HG02884 (cell line): ENCODE measurements at regions not wholly inside any gene's neighbourhood (a gene's known extent, or its start where the extent isn't known, plus 50 kb on each side); places are given as distances from the start of the nearest gene placed in this dataset.
"Not testable (repeated sequence)": the region's sequence is repeated elsewhere in the genome, so short reads cannot be mapped to it uniquely, and the experiment has no call there.

Source experiments
- ATAC-seq: cut with Tn5 transposase; IDR thresholded peaks from one replicate; pipeline ENCODE4 v1.9.1; 2021; ENCODE audit warnings: mild to moderate bottlenecking, moderate library complexity; ENCODE audit not compliant: unreplicated experiment

DNA sequence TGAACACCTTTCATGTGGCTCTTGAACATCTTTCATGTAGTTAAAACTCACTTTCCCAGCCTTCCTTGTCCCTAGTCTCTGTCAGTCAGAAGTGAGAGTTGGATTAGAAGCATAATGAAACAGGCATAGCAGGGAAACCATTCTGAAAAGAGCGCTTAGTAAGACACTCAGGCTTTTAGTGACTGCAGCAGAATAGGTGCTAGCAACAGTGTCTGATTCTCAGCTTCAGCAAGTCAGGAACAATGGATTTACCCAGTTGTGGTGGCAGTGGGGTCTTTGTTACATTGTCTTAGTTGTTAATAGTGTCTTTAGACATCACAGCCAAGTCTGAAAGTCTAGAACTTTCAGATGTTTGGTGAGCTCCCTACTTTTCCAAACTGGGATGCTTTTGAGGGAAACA, 177.1 kb upstream of the PCDH7 start:
- no peak for ATAC-seq

DNA sequence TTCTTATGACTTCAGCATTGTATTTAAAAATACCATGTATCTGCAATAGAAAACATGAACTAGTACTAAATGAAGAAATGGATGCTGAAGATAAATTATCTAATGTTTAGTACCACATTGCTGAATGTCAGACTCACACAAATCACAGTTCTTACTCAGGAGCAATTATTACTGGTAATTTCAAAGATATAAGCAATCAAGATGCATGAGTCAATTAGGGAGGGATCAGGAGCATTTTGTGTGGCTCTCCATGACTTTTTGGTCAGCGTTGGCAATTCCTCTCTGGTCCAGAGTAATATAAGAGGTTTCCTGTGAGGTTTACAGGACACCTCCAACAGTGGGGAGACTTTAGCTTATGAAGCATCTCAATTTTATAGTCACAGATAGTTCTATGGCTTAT, 167.0 kb upstream of the PCDH7 start:
- no peak for ATAC-seq

DNA sequence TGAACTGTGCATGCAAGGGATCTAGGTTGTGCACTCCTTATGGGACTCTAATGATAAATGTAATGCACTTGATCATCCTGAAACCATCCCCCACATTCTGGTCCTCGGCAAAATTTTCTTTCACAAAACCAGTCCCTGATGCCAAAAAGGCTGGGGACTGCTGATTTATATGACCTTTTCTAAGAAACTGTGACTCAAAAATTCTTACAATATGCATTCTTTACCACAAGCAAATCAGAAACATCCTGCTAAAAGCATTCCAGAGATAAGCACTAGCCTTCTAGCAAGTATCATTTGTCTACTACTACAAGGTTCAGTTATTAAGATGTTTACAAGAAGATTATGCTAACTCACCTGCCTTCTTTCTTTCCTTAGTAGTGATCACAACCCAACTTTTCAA, 166.5 kb upstream of the PCDH7 start:
- ATAC-seq = no peak

DNA sequence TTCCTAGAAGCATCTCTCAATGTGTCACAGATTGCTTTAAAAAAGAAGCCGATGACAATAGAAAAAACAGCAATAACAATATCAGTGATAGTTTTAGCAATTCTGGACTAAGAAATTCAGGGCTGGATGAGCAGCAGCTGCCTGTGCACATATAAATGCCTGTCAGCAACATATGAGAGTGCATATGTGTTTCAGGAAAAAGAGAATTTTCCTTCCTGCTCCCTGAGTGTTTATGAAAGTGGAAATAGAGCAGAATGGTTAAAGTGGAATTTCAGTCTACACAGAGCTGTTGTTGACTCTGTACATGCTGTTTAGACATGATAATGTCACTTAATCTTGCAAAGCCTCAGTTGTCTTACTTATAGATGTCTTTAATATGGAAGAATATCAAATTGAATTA, 164.4 kb upstream of the PCDH7 start:
- ATAC-seq = no peak

DNA sequence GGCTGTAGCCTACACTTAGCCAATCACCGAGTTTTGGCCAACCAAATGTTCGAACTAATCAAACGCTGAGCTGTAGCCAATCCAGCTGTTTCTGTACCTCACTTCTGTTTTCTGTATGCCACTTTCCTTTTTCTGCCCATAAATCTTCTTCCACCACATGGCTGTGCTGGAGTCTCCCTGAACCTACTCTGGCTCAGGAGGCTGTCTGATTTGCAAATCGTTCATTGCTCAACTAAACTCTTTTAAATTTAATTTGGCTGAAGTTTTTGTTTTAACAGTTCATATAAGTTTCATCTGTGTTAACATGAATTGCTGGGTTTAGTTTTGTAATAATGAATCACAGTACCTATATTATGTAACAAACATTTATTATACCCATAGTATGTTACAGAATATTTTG, 160.7 kb upstream of the PCDH7 start:
- no peak for ATAC-seq

DNA sequence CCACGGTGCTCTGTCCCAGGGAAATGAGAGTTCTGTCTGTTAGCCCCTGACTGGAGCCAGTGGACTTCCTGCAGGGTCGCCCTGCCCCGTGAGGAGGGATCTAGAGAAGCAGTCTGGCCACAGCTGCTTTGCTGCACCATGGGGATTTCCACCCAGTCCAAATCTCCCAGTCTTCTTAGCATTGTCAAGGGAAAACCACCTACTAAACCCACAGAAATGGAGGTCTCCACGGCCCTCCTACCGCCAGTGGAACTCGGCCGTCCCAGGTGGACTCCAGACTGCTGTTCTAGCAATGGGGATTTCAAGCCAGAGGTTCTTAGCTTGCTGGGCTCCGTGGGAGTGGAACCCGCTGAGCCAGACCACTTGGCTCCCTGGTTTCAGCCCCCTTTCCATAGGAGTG, 133.3 kb upstream of the PCDH7 start:
- no peak for ATAC-seq

DNA sequence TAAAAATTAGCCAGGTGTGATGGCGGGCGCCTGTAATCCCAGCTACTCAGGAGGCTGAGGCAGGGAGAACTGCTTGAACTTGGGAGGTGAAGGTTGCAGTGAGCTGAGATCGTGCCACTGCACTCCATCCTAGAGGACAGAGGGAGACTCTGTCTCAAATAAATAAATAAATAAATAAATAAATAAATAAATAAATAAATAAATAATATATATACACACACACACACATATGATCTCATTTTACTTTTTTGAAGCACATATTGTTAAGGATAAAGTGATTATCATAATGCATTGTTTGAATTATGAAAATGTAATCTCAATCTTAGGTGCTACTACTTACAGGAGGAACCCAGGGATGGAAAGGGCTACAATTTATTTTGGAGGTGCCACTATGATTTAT, 130.5 kb upstream of the PCDH7 start:
- ATAC-seq = not testable (repeated sequence)

DNA sequence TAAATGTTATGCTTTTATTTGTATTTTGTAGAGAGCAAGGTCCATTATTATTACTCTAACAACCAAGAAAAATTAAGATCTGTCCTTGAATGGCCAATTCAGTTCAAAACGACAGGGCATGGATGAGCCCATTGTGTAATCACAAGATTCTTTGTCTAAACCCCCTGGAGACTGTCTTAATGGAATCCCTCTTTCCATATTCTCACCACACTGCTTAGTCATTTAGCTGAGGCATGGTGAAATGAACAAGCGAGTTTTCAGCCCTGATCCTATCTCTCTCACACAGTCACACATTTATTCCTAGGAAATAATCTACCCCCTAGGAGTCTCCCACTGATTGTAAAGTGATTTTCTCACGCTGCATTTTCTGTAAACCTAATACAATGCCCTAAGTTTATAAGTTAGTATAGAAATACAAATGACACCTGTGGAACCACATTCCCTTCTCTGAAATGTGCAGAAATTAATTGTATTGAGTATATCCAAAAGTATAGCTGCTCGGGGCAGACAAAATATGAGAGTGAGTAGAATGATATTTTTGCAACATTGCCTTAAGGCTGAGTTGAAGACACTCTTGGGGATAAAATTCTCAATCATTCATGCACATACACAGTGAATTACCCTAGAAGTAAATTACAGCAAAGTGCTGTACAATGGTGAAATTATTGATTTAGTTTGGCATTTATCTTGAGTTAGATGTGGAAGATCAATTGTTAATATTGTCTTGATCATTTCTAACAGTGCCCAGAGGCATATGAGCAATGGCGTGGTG, 119.7 kb upstream of the PCDH7 start:
- ATAC-seq = no peak

DNA sequence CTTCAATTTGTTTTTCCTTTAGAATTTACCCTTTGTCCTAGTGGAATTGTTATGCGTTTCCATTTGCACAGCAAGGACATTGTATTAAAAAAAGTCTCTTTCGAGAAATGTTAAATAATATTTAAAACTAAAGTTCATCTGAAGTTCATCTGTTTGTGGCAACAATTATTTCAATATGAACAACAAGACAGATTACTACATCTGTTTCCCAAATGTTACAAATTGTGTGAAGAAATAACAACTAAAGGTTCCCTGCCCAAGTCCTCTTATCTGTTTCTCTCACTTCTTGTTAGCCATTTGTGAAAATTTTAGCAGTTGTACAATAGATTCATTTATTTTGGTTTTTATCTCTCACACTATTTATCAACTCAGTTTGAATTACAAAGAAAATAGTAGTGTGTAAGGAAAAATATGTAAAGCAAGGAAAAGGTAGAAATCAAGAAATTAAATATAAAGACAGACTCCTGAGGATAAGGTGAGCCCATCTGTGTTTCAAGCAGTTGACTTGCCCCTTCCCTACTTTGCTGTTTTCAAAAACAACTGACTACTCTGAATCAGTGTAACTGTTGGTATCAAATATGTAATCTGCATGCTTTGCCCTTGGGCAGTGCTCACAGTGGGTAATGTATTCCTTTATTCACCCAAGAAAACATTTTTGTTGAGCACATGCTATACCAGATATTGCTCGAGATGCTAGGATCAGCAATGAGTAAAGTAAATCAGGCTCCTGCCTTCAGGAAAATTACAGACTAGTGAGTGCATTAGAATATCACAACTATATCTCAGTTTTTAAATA, 118.9 kb upstream of the PCDH7 start:
- no peak for ATAC-seq

DNA sequence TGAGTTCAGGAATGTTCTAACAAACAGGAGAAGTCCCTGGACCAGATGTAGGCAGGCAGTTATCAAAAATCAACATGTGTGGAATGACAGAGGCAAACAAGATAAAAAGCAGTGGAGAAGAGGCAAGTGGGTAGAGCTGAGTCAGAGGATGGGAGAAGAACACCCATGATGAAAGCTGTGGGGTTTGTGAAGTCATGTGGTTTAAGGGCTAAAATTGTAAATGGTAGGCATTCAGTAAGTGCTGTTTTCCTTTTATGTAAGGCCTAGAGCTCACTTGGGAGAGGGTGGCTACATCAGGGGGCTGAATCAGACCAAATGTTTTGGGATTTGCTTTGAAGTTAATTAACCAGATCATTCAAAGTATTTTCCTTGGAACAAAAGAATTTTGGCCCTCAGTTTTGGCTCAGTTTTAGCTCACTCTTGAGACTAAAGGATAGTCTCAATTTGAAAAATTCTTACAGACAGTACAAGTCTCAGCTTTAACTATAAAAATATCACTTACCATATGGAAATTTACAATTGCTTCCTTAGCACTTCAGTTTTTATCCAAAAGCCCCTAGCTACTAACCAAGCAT, 114.5 kb upstream of the PCDH7 start:
- no peak for ATAC-seq

DNA sequence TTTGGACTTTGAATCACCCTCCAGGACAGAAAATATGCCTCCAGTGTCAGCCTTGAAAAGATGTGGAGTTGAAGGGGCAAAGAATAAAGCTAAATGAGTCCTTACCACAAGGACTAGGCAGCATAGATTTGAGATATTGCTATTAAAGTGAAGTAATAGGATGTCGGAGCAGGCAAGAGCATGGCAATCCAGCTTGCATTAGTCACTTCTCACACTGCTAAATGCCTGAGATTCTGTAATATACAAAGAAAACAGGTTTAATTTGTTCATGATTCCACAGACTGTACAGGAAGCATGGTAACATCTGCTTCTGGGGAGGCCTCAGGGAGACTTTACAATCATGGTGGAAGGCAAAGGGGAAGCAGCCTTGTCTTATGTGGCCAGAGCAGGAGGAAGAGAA, 109.8 kb upstream of the PCDH7 start:
- no peak for ATAC-seq

DNA sequence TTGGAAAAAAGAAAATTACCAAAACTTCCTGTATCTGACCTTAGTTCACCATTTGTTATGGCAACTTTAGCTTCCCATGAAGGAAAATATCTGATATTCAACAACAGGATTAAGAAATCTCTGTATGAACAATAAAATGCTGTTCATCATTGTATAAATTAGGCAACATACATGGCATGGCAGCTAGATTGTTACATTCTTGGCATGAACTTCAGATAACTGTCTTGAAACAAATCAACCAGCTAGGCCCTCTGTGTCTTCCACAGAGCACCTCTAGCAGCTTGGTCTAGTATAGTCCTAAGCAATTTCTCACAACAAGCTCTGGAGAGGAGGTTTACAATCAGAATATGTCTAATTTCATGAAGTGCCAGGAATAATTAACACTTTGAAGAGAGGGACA, 105.4 kb upstream of the PCDH7 start:
- ATAC-seq = no peak

DNA sequence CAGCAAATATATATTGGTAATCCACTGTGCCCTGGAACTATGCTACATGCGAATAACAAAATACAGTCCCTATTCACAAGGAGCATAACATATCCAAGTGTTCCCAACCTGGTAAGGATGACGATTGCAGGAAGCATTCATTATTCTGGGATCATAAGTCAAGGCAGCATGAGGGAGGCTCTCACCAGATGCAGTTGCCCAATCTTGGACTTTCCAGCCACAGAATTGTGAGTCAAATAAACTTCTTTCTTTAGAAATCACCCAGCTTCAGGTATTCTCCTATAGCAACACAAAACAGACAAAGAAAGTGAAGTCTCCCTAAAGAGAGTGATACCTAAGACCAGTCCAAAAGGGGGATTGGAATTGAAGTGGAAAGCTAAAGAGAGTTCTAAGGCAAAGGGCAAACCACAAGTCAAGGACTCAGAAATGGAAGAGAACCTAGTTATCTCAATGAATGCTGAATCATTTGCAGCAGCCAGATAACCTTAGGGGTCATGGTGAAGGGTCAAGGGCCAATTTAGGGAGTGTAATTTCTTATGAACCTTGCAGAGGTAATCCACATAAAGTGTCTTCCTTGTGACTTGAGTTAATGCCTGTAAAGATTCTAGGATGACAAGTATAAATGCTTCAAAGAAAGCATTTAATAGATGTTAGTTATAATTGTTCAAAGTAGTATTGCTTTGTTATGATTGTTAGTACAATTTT, 103.1 kb upstream of the PCDH7 start:
- no peak for ATAC-seq

DNA sequence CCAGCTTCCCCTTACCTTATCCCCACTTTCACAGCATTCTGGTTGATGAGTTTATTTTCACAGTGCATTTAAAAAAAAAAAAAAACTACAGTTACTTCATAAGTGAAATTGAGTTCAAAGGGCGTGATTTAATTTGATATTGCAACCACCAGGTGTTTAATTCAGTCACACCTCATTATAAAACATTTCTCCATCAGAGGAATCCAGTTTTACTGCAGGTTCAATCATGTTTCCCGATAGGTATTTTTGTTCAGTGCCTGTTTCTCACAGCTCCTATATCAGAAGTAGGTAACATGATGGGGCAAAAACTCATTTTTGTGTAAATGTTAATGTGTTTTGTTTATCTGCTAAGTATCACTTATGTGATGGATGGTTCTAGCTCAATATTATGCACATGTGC, 102.3 kb upstream of the PCDH7 start:
- no peak for ATAC-seq

DNA sequence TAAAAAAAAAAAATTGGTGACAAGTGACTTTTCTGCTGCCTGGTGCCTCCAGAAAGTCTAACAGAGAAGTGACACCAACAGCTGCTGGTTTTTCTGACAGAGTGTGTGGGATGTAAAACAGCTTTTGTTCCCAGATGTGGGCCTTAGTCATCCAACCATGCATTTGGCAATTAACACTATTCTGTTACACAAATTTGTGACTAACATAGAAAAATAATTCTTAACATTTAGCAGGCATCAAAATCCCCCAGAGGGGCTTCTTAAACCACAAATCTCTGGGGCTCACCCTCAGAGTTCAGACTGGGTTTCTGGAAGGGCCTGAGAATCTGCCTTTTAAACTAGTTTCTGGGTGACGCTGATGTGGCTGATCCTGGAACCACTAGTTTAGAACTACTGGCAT, 100.5 kb upstream of the PCDH7 start:
- ATAC-seq = no peak

DNA sequence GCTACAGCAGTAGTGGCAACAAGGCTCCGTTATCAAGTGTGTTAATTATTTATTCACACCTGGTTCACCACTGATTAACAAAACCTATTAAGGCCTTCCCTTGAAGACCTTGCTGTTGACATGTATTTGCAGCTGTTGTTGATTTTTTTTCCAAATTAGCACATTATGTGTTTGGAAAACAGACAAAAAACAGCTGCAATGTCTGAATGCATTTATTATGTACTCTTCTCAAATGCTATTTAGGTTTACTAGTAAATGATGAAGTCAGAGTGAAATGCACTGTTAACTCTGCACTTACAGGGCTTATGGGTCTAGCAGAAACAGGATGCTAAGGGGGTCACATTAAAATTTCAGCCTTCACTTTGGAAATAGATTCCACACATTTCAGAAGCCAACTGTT, 99.5 kb upstream of the PCDH7 start:
- no peak for ATAC-seq

DNA sequence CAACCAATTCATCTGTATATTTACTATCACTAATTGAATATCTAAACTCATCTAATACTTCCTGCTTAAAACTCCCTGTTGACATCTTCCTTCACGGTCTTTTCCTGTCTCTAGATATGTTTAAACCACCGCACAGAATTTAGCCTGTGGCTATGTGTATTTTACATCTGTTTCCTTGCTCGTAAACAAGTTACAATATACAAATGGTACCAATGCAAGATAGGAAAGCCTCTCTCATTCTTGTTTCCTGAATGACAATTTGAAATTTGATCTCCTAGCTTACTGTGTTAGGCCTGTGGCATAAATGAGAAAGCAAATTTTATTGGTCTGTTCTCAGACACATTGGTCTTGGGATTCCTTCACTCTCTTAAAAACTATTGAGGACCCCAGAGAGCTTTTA, 89.7 kb upstream of the PCDH7 start:
- ATAC-seq = no peak

DNA sequence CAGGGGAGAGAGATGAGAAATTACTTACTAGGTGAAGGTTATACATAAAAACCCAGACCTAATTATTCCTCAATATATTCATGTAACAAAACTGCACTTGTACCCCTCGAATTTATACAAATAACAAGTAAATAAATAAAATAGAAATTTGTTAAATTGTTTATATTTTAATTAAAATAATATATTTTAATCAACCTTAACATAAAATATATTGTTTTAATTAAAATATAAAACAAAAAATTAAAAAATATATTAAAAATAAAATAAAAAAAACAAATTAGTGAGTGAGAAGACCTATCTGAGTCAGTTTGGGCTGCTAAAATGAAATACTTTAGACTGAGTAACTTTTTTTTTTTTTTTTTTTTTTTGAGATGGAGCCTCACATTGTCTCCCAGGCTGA, 87.4 kb upstream of the PCDH7 start:
- no peak for ATAC-seq

DNA sequence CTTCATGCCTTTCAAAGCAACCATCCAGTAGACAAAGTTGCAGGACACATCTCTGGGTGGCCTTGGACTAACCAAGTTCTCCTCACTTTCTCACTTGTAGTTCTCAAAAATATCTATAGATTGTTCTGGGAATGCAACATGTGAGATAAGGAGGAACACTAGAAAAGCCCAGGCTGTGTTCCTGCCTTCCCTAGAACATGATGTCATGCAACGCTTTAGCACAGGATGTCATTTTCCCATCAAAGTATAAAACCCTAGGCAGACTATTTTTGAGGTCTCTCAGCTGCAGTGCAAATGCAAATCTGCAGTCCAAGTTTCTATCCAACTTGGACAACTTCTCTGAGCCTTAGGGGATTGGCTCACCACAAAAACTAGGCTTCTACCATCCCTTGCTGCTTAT, 78.8 kb upstream of the PCDH7 start:
- ATAC-seq = no peak

DNA sequence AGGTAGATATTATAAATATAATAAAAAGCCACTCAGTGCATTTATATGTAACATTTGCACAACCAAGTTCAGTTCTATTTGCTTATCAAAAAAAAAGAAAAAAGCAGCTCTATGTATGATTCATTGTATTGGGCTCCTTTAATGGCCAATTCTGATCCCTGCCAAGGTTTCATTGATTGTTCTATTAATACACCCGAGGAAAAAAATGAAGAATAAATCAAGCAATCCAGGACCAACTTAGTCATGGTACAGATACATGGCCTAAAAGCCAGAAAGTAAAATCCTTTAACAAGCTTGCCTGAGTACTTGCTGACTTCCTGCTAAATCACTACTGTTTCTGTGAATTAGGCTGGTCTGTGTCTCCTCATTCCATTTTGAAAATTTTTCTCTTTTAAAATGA, 77.6 kb upstream of the PCDH7 start:
- no peak for ATAC-seq

DNA sequence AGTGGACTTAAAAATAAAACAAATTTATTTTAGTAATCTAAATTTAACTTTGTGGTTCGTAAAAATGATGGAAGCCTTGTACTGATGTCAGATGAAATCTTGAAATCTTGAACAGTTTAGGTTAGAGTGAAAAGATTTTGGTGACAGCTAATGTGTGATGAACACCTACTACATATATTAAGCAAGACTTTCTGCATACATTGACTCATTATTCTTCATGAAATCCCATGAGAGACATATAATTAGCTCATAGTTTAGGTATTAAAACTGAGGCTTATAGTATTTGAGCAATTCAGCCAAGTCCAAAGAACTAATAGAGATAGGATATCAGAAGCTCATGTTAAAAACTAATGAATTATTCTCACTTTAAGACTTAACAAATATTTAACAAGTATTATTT, 66.9 kb upstream of the PCDH7 start:
- ATAC-seq = no peak

DNA sequence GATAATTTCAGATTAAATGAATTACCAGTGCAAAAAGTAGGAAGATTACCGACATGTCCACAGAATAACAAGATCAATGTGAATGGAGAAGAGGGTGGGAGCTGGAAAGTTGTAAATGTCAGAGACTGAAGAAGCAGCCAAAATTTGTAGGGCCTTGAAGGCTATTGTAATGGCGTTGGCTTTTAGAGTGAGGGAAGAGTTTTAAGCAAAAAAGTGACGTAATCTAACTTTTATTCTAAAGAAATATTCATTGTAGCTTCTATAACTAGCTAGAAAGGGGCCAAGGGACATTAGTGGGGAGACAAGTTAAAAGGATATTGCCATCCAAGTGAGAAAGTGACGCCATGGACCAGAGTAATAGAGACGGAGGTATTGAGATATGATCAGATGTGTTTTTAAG, 63.3 kb upstream of the PCDH7 start:
- ATAC-seq = no peak
